ENCODE measurements at regions not wholly inside any gene's neighbourhood (a gene's known extent, or its start where the extent isn't known, plus 50 kb on each side); places are given as distances from the start of the nearest gene placed in this dataset.

DNA sequence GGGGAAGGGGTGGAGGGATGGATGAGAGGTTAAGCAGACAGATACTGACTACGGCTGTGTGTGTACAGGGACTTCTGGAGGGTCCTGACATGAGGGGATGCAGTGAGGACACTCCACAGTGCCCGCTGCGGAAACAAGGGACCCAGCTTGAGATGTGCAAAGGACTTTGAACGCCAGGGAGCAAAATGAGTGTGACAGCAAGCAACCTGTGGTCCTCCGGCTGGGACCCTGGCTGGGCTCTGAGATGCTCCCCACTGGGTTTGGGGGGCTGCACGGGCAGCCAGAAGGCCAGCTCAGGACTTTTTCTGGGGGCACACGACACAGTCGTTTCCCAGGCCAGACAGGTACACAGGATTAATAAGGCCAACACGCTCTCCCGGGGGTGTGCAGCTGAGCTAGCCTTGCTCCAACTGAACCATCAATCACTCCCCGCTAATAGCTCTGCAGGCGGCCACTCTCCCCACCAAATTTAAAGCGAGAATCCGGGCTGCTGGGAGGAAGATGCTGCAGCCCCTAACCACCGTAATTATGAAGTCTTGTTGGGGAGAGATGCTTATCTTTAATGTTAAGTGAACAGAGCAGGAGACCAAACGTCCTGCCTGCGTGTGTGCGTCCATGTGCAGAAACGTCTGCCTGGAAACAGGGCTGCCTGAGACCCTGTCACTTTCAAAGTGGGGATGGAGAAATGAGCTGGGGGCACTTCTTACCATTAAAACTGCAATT is 51.6 kb upstream of the DLK1 start:
- DNase-seq, result no peak

DNA sequence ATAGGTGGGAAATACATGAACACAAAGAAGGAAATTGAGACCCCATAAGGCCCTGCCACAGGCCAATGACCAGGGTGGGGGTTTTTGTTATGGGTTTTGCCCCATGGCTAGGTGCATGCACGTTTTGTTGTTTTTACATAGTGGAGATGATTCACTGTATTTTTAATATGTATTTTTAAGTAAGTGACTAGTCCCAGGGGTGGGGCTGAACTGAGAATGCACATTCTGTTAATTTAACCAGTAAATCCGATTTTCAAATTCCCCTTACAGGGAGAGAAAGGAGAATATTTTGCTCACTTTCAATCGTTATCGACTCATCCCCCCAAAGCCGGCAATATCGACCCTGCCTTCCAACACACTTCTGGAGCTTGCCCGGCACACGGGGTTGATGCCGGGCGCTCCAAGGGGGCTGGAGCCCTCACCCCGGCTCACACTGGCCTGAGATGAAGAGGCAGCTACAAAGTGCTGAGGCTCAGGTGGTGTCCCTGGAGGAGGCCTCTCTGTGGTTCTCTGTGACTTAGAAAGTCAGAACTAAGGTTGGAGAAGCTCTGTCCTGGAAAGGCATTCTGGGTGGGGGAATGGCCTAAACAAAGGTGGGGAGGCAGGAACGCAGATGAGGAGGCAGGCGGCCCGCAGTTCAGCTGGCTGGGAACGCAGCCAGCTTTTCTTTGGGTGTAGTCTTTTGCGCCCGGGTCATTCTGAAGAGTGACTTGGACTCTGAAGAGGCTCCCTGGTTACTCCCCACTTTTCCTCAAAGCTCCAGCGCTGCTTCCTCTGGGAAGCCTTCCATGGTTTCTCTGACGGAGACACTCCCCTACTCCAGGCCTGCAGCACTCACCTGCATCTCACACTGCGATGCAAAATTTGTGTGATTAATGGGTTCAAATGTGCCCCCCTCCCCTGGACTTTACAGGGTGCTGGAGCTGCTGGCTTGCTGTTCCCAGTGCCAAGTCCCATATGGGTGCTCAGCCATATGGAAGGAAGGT is 50.7 kb upstream of the DLK1 start:
- DNase-seq, result no peak

Measured in activated naive CD4-positive, alpha-beta T cell (primary cell).